MM.1S (cell line): ENCODE measurements at regions not wholly inside any gene's neighbourhood (a gene's known extent, or its start where the extent isn't known, plus 50 kb on each side); places are given as distances from the start of the nearest gene placed in this dataset.
"Not testable (repeated sequence)": the region's sequence is repeated elsewhere in the genome, so short reads cannot be mapped to it uniquely, and the experiment has no call there.

Source experiments
- DNase-seq: peaks from one replicate; pipeline ENCODE4 v3.0.0-alpha.2; 2015
- H2AFZ ChIP-seq: fragments of 300-600 bp; sonication (generic); 2 replicates; pipeline ENCODE4 v1.6.0; 2016; ENCODE audit warnings: antibody characterized with exemption, low read length
- H3F3A ChIP-seq: fragments of 300-600 bp; sonication (generic); 2 replicates; pipeline ENCODE4 v1.6.1; 2016; ENCODE audit warnings: mild to moderate bottlenecking, antibody characterized with exemption, low read length, moderate library complexity, mixed read lengths; ENCODE audit not compliant: insufficient read depth
- H3K27ac ChIP-seq: fragments of 300-600 bp; sonication (generic); 2 replicates; pipeline ENCODE4 v1.5.1; 2016; ENCODE audit warnings: mild to moderate bottlenecking, low read length
- H3K27me3 ChIP-seq: fragments of 300-600 bp; sonication (generic); replicated peaks from 2 replicates; pipeline ENCODE4 v1.6.0; 2016; ENCODE audit warnings: low read length; ENCODE audit not compliant: insufficient read depth
- H3K36me3 ChIP-seq: fragments of 300-600 bp; sonication (generic); replicated peaks from 2 replicates; pipeline ENCODE4 v1.6.1; 2016; ENCODE audit warnings: mild to moderate bottlenecking, low read length, mixed read lengths; ENCODE audit not compliant: insufficient read depth
- H3K4me1 ChIP-seq: fragments of 300-600 bp; sonication (generic); 2 replicates; pipeline ENCODE4 v1.6.1; 2016; ENCODE audit warnings: low read length, mixed read lengths
- H3K4me2 ChIP-seq: fragments of 300-600 bp; sonication (generic); 2 replicates; pipeline ENCODE4 v1.6.0; 2016; ENCODE audit warnings: low read depth, low read length
- H3K4me3 ChIP-seq: fragments of 300-600 bp; sonication (generic); 2 replicates; pipeline ENCODE4 v1.5.1; 2016; ENCODE audit warnings: low read length, mixed read lengths
- H3K79me2 ChIP-seq: fragments of 300-600 bp; sonication (generic); 2 replicates; pipeline ENCODE4 v1.6.1; 2016; ENCODE audit warnings: mixed run types, low read length, mixed read lengths
- H3K9ac ChIP-seq: fragments of 300-600 bp; sonication (generic); 2 replicates; pipeline ENCODE4 v1.6.1; 2016; ENCODE audit warnings: low read length, mixed read lengths
- H3K9me2 ChIP-seq: fragments of 300-600 bp; sonication (generic); replicated peaks from 2 replicates; pipeline ENCODE4 v1.6.1; 2016; ENCODE audit warnings: mild to moderate bottlenecking, low read length, mixed read lengths; ENCODE audit not compliant: insufficient read depth
- H3K9me3 ChIP-seq: fragments of 300-600 bp; sonication (generic); replicated peaks from 2 replicates; pipeline ENCODE4 v1.6.1; 2016; ENCODE audit warnings: mild to moderate bottlenecking, low read length, mixed read lengths; ENCODE audit not compliant: insufficient read depth
- H4K20me1 ChIP-seq: fragments of 300-600 bp; sonication (generic); 2 replicates; pipeline ENCODE4 v1.6.1; 2016; ENCODE audit warnings: mild to moderate bottlenecking, low read length, moderate library complexity, mixed read lengths; ENCODE audit not compliant: insufficient read depth
- CTCF ChIP-seq: fragments of 300-600 bp; sonication (generic); IDR thresholded peaks from 2 replicates; pipeline ENCODE4 v1.5.1; 2016; ENCODE audit warnings: antibody characterized with exemption, low read length, mixed read lengths
- EZH2 ChIP-seq: fragments of 300-600 bp; sonication (generic); optimal IDR thresholded peaks from 2 replicates; pipeline ENCODE3; 2017; ENCODE audit warnings: low read depth, mild to moderate bottlenecking, antibody characterized with exemption, low read length, mixed read lengths
- EZH2phosphoT487 ChIP-seq: fragments of 300-600 bp; sonication (generic); IDR thresholded peaks from 2 replicates; pipeline ENCODE4 v1.6.1; 2018; ENCODE audit warnings: antibody characterized with exemption, low read length

GRCh38 chr2:132068407-132068806 lies 93.3 kb downstream of the ANKRD30BL start:
- H3K9me2 ChIP-seq, DNase-seq, H3K36me3 ChIP-seq, H3K27me3 ChIP-seq, H3F3A ChIP-seq, H3K79me2 ChIP-seq, H3K4me3 ChIP-seq, H4K20me1 ChIP-seq, H3K4me2 ChIP-seq, H3K9me3 ChIP-seq, H2AFZ ChIP-seq, H3K4me1 ChIP-seq, H3K9ac ChIP-seq, H3K27ac ChIP-seq: not testable (repeated sequence)

- not testable (repeated sequence) for H3K4me1 ChIP-seq, H3K4me3 ChIP-seq, H3K36me3 ChIP-seq, H3F3A ChIP-seq, DNase-seq, H3K9me3 ChIP-seq, H3K9ac ChIP-seq, H3K9me2 ChIP-seq, H2AFZ ChIP-seq, H3K79me2 ChIP-seq, H3K4me2 ChIP-seq, H3K27ac ChIP-seq, H4K20me1 ChIP-seq, H3K27me3 ChIP-seq
These were observed 96.4 kb downstream of the ANKRD30BL start for GRCh38 chr2:132065391-132065790.

DNA sequence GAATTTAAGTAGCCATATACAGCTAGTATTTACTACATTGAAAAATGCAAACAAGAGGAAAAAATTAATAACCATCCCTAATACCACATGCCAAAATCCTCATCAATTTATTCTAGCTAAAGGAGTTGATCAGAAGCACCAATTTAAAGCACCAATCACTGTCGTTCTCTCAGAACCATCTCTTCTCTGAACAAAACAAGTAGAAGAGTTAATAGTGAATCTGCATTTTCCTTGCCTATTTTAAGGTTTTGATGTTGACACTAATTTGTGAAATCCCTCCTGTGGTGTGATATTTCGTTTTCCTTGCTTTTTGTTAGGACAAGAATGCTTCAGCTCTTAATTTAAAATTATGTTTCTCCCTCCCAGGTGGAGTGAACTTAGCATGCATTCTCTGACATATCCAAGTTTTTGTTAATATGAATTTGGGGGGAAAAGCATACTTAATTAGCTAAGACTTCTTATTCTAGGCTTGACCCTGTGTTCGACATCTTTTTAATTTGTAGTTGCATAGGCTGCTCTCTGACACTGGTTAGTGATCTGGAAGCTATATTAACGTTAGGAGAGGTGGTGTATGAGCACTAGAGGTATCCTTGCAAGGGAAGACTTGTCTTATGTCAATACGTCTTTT lies 122.0 kb downstream of the ANKRD30BL start:
- not testable (repeated sequence) for H2AFZ ChIP-seq, H3K9ac ChIP-seq

DNA sequence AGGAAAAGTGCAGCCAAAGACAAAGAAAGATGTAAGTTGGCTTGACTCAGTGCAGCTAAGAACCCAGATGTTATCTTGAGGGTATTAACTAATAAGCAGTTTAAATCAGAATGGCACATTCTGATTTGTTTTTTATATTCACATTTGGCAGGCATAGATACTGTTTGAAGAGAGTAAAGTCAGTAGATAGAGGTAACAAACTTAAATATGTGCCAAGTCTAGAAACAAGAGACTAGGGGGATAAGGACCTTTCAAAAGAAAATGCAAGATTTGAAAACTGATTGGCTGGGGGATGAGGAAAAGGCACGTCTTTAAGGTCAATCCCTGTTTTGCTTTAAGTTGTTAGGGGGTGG lies 122.9 kb downstream of the ANKRD30BL start:
- DNase-seq, H3K27me3 ChIP-seq, H4K20me1 ChIP-seq, H3K9me3 ChIP-seq, H3K4me1 ChIP-seq, H3K9me2 ChIP-seq, H3K27ac ChIP-seq, H3F3A ChIP-seq, H3K79me2 ChIP-seq, H3K36me3 ChIP-seq: not testable (repeated sequence)
- peak overlapping the region; percentile 70; the same call in 1 of the 2 replicates for H3K9ac ChIP-seq
- H3K4me3 ChIP-seq = peak overlapping the region; percentile 66
- H2AFZ ChIP-seq = peak overlapping the region; percentile 83; the same call in 1 of the 2 replicates
- H3K4me2 ChIP-seq = peak overlapping the region; percentile 52; the same call in 1 of the 2 replicates

More for the DNA sequence above, 122.0 kb downstream of the ANKRD30BL start:
- H4K20me1 ChIP-seq, H3K4me1 ChIP-seq, H3K79me2 ChIP-seq, H3K4me2 ChIP-seq, H3K9me2 ChIP-seq, DNase-seq, H3K4me3 ChIP-seq, H3K27ac ChIP-seq, H3F3A ChIP-seq, H3K9me3 ChIP-seq, H3K27me3 ChIP-seq, H3K36me3 ChIP-seq: not testable (repeated sequence)

DNA sequence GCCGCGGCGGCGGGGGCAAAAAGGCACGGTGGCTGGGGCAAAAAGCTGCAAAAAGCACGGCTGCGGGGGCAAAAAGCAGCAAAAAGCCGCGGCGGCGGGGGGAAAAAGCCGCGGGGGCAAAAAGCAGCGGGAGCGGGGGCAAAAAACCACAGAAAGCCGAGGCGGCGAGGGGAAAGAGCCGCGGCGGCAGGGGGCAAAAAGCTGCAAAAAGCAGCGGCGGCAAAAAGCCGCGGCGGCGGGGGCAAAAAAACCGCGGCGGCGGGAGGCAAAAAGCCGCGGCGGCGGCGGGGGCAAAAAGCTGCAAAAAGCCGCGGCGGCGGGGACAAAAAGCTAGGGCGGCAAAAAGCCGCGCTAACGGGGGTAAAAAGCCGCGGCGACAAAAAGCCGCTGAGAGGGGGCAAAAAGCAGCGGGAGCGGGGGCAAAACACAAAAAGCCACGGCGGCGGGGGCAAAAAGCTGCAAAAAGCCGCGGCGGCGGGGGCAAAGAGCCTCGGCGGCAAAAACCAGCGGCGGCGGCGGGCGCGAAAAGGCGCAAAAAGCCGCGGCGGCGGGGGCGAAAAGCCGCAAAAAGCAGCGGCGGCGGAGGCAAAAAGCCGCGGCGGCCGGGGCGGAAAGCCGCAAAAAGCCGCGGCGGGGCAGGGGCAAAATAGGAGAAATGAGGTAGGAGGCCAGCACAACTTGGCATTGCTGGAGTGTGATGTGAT lies 123.4 kb downstream of the ANKRD30BL start:
- TF ChIP-seq EZH2phosphoT487 = no peak
- no peak for TF ChIP-seq CTCF
- TF ChIP-seq EZH2 = no peak
- H3K27me3 ChIP-seq = peaks cover 3% of the 10 kb centered on the region; the same call in 1 of the 2 replicates
- DNase-seq = peak; percentile 9
- no peaks in the 10 kb centered on the region for H3F3A ChIP-seq
- H3K9me2 ChIP-seq = no peaks in the 10 kb centered on the region
- H3K27ac ChIP-seq = no peak overlapping the region
- peak overlapping the region; percentile 83 for H2AFZ ChIP-seq
- H3K79me2 ChIP-seq = no peaks in the 10 kb centered on the region
- H3K9me3 ChIP-seq = no peaks in the 10 kb centered on the region
- H3K36me3 ChIP-seq = no peaks in the 10 kb centered on the region
- H4K20me1 ChIP-seq = no peaks in the 10 kb centered on the region
- peak overlapping the region; percentile 52; the same call in 1 of the 2 replicates for H3K4me2 ChIP-seq
- H3K4me3 ChIP-seq = peak overlapping the region; percentile 66
- peak overlapping the region; percentile 70; the same call in 1 of the 2 replicates for H3K9ac ChIP-seq
- H3K4me1 ChIP-seq = no peaks in the 10 kb centered on the region
